UCSD-AML1 (cell line): ENCODE measurements at regions not wholly inside any gene's neighbourhood (a gene's known extent, or its start where the extent isn't known, plus 50 kb on each side); places are given as distances from the start of the nearest gene placed in this dataset.

ENCODE experiments used
- DNase-seq: peaks from one replicate; lab custom pipeline; 2025; ENCODE audit not compliant: unreplicated experiment; lab: John Stamatoyannopoulos, UW

GRCh38 chr16:48838349-48838748, 228.4 kb upstream of the N4BP1 start:
- DNase-seq, result no peak

DNA sequence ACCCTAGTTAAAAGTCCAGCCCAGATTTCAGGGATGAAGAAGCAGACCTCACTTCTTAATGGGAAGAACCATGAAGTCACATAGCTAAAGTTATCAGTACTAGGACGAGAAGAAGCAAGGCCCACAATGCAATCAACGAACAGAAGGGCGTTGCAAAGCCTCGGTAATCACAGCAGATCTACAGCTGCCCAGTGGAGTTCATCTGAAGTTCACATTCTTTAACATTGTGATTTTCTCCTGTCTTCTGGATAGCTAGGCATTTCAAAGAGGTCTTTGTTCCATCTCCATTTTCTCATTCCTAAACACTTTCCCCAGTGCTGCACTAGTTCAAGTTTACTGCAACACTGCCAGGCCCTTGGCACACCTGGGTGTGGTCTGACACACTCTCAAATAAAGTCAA, 226.7 kb upstream of the N4BP1 start:
- no peak for DNase-seq

- no peak for DNase-seq
Observed at GRCh38 chr16:48836067-48836466, 226.1 kb upstream of the N4BP1 start.

GRCh38 chr16:48834576-48834975, 224.6 kb upstream of the N4BP1 start:
- DNase-seq, result no peak

- no peak for DNase-seq
Observed at GRCh38 chr16:48833461-48833860, 223.5 kb upstream of the N4BP1 start.

- no peak for DNase-seq
Observed at GRCh38 chr16:48831076-48831722, 221.2 kb upstream of the N4BP1 start.

DNA sequence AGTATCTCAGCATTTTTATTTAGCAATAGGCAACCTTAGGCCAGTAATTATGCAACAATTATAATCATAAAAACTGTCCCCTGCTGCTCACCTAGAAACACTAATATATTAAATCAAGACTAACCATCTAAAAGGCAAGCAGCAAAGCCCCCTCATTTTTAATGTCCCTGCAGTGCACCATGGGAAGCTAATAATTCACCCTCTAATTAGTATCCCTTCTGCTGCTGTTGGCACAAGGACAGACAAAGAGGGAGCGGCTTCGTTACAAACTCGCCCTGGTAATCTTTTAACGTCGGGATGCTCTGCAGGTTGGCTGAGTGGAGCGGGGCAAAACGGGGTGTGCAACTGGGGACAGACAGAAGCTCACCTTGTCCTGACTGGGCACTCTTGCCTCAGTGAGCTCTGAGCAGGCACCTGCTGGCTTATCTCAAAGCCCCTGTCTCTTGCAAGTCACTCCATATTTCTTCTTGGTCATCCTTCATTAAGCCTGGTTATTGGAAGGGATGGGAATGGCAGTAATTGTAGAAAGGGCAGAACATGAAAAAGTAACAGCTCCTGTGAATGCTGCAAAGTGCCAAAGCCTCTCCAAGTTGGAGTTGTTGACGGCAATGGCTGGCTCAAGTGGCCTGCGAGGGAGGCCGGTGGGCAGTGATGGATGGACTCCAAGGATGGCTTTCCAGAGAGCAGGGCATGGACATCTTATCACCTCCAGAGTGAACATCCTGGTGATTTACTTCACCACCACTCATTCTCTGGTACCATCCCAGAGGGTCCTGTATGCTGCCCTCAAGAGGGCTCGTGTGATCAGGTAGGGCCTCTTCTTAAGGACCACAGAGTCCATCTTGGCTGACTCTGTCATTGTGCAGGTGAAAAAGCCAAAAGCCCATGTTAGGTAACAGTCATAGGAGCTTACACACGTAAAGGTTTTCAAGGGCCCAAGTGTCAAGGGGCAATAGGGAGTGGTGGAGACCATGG, 219.6 kb upstream of the N4BP1 start:
- no peak for DNase-seq

- no peak for DNase-seq
Observed at GRCh38 chr16:48824271-48824670, 214.3 kb upstream of the N4BP1 start.

GRCh38 chr16:48822431-48822830, 212.5 kb upstream of the N4BP1 start:
- DNase-seq, result no peak

DNA sequence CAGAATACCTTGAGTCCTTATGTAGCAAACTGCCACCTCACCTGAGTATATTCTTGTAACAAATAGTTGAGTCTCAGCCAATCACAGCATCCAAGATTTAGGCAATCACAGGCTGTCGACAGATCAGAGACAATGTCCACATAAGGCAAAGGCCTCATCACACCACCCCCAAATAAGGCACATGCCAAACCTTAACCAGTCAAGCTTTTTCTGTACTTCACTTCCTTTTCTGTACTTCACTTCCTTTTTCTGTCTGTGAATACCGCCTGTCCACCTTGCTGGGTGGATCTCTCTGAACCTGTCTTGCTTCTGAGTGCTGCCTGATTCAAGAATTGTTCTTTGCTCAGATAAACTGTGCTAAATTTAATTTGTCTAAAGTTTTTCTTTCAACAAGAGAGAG, 210.4 kb upstream of the N4BP1 start:
- no peak for DNase-seq

DNA sequence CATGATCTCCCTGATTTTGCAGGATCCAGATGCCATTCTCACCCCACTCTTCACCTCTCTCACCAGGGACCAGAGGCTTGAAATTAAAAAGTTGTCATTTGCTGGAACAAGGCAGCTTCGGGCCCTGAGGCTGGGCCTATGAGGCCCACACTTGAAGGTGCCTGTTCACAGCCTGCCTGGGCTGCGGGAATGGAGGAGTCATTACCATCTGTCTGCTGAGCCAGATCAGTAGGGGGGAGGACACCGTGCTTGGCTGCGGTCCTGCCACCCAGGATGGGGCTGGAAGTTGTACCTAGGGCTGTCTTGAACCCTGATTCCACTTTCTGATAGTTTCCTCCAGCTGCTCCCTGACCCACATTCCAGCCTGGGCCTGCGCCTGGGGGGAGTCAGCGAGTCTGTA, 208.3 kb upstream of the N4BP1 start:
- DNase-seq, result no peak

DNA sequence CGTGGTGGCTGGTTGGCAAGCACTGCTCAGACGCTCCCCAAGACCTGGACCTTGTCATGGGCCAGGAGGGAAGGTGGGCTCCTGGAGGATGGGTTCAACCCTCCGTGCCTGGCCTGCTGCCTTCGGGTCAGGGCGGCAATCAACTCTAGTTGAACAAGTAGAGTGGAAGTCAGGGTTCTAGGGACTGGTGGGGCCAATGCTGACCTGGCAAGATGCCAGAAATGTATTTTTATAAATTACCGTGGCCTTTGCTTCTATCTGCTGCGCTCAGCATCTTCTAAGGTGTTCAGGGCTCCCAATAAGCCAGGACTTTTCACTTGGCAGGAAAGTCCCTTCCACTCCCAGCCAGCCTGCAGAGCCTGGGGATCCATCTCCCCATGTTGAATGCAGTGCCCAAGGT, 207.1 kb upstream of the N4BP1 start:
- DNase-seq, result no peak

GRCh38 chr16:48816393-48816792, 206.4 kb upstream of the N4BP1 start:
- DNase-seq, result no peak

- no peak for DNase-seq
Observed at GRCh38 chr16:48814994-48815393, 205.0 kb upstream of the N4BP1 start.

DNA sequence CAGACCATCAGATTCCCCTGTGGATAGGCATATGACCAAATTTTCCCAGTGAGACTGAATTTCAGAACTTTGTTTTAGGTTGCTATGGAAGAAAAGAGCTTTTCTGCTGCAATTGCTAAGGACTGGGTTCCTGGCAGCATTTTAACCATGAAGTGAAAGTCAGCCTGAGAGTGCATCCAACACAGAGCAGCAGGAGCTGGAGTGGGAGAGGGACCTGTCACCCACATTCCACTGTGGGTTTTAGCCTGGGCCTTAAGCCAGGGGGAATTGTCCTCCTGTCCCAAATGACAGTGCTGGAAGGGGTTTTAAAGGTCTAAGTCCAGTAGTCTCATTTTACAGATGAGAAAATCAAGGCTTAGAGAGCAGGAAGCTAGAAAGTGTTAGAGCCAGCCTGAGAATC, 203.5 kb upstream of the N4BP1 start:
- no peak for DNase-seq

DNA sequence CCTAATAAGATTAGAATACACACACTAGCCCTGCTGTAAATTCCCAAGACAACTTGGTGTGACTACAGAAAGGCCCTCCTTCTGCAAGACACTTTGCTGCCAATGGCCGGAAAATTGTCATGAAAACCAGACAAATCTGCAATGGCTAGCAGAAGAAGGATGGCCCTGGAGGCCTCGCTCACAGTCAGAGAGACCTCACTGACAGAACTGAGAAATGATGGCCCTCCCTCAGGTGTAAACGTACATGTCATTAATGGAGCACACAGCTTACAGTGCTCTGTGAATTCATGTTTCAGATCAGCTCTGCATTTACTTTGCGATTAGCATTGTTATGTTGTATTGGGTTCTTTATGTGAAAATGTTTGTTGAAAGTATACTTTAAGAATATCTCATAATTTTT, 202.9 kb upstream of the N4BP1 start:
- no peak for DNase-seq

DNA sequence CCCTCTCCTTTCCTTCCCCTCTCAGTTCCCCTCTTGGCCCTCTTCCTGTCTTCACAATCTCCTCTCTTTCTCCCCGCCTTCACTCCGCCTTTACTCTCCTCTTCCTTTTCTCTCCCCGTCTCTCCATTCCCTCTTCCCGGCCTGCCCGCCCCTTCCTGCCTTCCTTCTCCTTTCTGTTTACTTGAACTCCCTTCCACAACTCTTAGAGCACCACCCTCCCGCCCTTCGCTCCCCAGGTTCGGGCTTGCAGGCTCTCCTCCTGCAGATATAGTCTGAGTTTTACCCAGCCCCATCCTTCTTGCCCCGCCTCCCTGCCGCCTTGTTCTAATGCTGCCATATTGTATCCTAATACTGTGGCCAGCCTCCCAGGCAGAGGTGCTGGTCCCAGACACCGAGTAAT, 201.5 kb upstream of the N4BP1 start:
- no peak for DNase-seq

DNA sequence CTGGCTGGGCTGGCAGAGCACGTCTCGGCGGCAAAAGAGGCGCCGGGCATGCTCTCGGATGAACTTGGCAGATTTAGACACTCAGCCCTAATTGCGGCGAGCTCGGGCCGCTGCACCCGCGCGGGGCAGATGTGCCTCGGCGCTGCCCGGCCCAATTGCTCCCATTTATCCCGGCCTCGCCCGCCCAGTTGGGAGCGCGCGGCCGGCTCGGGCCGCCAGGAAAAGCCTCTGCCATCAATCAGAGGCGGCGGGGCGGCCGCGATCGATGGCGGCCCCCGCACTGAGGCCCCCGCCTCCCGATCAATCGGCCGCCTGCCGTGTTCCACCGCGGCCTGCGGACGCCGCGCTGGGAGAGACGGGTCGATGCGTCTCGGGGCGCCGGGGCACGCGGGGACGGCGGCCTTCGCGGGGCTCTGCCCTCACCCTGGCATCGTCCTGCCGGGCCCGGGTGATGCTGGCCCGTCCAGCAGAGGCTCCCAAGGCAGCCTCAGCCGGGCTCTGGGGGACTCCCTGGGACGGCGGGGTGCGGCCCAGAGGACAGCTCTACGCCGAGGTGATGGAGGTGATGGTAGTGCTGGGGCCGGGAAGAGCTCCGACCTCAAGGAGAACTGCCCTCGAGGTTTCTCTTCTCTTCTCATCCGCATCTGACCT, 200.9 kb upstream of the N4BP1 start:
- DNase-seq, result no peak

GRCh38 chr16:48810436-48810802, 200.4 kb upstream of the N4BP1 start:
- no peak for DNase-seq

DNA sequence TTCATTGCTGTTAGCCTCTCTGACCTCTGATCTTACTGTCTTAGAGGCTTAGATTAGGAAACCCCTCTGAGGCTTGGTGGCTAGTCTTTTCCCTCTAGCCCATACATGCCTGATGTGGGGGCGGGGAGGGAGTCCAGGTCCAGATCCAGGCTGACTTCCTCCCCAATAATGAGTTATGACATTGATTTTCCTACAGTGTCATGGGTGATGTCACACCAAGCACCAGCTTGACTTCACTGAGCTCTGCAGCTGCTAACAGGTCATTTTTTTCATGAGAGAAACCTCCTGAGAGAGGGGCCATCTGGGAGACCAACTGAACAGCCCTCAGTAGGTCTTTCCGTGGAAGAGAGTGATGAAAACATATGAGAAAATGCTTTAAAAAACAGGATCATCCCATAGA, 180.2 kb upstream of the N4BP1 start:
- no peak for DNase-seq

- DNase-seq, result no peak
Observed at GRCh38 chr16:48788475-48788874, 178.5 kb upstream of the N4BP1 start.

DNA sequence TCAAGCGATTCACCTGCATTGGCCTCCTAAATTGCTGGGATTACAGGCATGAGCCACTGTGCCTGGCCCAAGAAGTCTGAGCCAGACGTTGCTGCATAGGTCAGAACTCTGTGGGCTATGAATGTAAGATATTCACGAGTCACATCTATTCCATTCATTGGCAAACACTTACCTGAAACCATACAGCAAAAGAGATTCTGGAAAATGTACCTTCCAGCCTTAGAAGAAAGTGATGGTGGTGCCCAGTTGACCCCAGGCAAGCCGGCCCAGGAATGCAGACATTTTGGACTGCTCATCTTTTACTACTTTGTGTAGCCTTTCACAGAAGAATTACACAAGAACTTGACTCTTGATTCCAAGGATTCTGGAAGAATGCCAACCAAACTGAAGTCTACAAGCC, 135.6 kb upstream of the N4BP1 start:
- DNase-seq, result no peak
